Fibroblast of the aortic adventitia (primary cell): ENCODE measurements at regions not wholly inside any gene's neighbourhood (a gene's known extent, or its start where the extent isn't known, plus 50 kb on each side); places are given as distances from the start of the nearest gene placed in this dataset.
A peak's percentile ranks its signal among the peaks of the same experiment; 100 is the strongest.

Experiments
- DNase-seq: peaks from one replicate; pipeline ENCODE4 v3.0.0-alpha.2; 2010; ENCODE audit warnings: low read depth
- H3K4me3 ChIP-seq: 2 replicates; pipeline ENCODE4 v1.5.1; 2011; ENCODE audit warnings: low read depth, mild to moderate bottlenecking, control low read depth, low read length, moderate library complexity
- CTCF ChIP-seq: IDR thresholded peaks from 2 replicates; pipeline ENCODE4 v1.5.1; 2011; ENCODE audit warnings: mild to moderate bottlenecking, low read length, control low read depth, inconsistent platforms; ENCODE audit not compliant: insufficient read depth

DNA sequence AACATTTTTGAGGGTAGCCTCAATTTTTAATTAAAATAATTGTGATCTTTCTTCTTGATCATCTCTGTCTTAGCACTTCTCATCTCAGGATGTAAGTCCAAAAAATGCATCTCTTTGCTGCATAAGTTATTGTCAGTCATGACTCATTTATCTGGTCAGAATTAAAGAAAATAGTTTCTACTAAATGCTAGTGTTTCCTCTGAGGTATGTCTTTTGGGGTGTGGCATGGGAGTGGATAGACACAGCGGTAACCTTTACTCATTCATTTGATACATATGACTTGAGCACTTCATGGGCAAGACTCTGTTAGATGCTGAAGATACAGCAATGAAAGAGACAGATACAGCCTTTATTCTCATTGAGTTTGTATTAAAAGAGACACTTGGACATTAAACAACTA, 284.7 kb downstream of the IRS1 start:
- TF ChIP-seq CTCF = no peak
- H3K4me3 ChIP-seq = no peak overlapping the region
- peak; percentile 4 for DNase-seq

- H3K4me3 ChIP-seq = no peak overlapping the region
- DNase-seq = no peak
- TF ChIP-seq CTCF = no peak
Measured at GRCh38 chr2:226511311-226511710, 288.3 kb downstream of the IRS1 start.

DNA sequence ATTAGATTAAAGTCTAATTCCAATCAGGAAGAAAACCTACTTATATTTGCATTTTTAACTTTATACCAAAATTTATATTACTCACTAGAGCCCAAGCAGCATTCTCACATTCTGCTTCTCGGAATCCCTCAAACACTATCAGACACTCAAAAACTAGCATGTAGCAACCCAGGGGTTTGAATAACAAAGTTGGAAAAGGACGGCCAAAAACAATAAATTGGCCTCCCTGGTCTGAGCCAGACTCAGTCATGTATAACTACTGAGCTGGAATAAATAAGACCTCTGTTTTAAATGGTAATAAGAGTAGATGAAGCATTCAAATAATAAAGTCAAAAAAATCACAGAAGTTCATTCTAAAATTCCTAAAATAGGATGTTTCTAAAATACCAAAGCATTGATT, 290.9 kb downstream of the IRS1 start:
- TF ChIP-seq CTCF = no peak
- H3K4me3 ChIP-seq = no peak overlapping the region
- DNase-seq = peak; percentile 56

- TF ChIP-seq CTCF = no peak
- DNase-seq = no peak
- no peak overlapping the region for H3K4me3 ChIP-seq
Measured at GRCh38 chr2:226508005-226508404, 291.6 kb downstream of the IRS1 start.

DNA sequence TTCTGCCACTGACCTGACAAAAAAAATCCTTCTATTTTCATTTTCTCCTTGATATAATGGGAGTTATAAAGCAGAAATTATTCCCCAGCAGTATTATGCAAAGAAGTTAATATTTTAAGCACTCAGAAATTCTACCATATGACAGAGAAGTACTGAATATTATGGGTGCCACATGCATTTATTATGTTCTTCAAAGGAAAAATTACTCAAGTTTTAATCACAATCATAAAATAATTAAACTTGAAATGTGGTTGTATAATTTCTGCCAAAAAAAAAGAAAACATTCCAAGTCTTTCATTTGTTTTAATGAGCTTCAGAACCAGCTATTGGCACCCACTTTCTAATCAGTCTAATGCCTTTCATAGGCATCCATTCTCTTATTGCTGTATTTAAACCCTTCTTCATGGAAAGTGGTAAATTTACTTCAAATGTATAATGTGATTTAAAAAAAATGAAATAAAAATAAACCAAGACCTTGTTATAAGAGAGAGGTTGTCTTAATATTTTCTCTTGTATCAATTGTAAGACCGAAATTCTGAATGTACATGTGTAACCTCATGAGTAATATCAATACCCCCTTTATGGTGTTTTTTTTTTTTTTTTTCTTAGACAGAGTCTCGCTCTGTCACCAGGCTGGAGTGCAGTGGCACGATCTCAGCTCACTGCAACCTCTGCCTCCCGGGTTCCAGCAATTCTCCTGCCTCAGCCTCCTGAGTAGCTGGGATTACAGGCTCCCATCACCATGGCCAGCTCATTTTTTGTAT, 302.3 kb downstream of the IRS1 start:
- no peak for TF ChIP-seq CTCF
- DNase-seq = no peak
- no peak overlapping the region for H3K4me3 ChIP-seq

DNA sequence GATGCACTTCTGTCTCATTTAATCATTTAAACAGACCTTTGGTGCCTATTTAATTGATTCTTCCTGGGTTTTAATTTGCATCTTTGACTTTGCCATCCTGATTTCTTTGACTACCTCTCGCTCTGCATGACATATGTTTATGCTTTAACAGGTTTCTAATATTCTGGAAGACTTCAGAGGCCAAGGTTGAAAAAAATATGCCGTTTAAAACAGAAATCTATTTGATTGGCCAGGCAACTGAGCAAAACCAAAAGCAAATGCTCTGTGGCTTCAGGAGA, 303.4 kb downstream of the IRS1 start:
- TF ChIP-seq CTCF = no peak
- DNase-seq = no peak
- no peak overlapping the region for H3K4me3 ChIP-seq
